ENCODE measurements at regions not wholly inside any gene's neighbourhood (a gene's known extent, or its start where the extent isn't known, plus 50 kb on each side); places are given as distances from the start of the nearest gene placed in this dataset.
"Not testable (repeated sequence)": the region's sequence is repeated elsewhere in the genome, so short reads cannot be mapped to it uniquely, and the experiment has no call there.

DNA sequence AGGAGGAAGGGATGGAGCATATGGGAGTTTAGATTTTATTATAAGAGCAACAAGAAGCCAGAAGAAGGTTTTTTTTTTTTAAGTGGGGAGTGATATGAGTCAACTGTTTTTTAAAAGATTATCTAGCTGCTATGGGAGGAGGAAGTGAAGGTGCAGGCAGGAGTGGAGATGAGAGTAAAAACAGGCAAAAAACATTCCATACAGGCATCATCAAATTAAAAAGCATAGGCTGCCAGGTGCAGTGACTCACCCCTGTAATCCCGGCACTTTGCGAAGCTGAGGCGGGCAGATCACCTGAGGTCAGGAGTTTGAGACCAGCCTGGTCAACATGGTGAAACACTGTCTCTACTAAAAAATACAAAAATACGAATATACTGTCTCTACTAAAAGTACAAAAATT, 368.4 kb upstream of the MTNR1B start:
- Mint-ChIP-seq H3K27ac (no peak overlapping the region), H3K36me3 (no peaks in the 10 kb centered on the region), H3K4me3 (no peak overlapping the region), H3K27me3 (ENCODE audit: low read depth in 2 of 2) (no peaks in the 10 kb centered on the region), H3K9me3 (peaks cover 13% of the 10 kb centered on the region in 2 donors), H3K4me1 (no peaks in the 10 kb centered on the region)
- H3K27ac ChIP-seq (ENCODE audit: low read length): no peak overlapping the region
- no peaks in the 10 kb centered on the region for H3K36me3 ChIP-seq (ENCODE audit: control insufficient read depth, insufficient read depth, low read length)
- DNase-seq: no peak
- intact Hi-C loops (cut with micrococcal nuclease): no loop called here
- WGBS (ENCODE audit: insufficient coverage): 79% methylated on average over 4 of the region's 4 CpGs
- ATAC-seq: no peak
- no peaks in the 10 kb centered on the region for H3K27me3 ChIP-seq (ENCODE audit: control insufficient read depth, insufficient read depth, low read length)
- no peak overlapping the region for H3K4me3 ChIP-seq (ENCODE audit: low read length)
- H3K4me1 ChIP-seq (ENCODE audit: control insufficient read depth, insufficient read depth, low read length): no peaks in the 10 kb centered on the region
- TF ChIP-seq, protein P1, sequence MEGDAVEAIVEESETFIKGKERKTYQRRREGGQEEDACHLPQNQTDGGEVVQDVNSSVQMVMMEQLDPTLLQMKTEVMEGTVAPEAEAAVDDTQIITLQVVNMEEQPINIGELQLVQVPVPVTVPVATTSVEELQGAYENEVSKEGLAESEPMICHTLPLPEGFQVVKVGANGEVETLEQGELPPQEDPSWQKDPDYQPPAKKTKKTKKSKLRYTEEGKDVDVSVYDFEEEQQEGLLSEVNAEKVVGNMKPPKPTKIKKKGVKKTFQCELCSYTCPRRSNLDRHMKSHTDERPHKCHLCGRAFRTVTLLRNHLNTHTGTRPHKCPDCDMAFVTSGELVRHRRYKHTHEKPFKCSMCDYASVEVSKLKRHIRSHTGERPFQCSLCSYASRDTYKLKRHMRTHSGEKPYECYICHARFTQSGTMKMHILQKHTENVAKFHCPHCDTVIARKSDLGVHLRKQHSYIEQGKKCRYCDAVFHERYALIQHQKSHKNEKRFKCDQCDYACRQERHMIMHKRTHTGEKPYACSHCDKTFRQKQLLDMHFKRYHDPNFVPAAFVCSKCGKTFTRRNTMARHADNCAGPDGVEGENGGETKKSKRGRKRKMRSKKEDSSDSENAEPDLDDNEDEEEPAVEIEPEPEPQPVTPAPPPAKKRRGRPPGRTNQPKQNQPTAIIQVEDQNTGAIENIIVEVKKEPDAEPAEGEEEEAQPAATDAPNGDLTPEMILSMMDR (IDR thresholded peaks at IDR 0.05): no peak
- H3K9me3 ChIP-seq (ENCODE audit: control insufficient read depth, insufficient read depth, low read length): no peaks in the 10 kb centered on the region

- ATAC-seq: no peak
- no peak overlapping the region for H3K27ac ChIP-seq (ENCODE audit: low read length)
- no peaks in the 10 kb centered on the region for H3K27me3 ChIP-seq (ENCODE audit: control insufficient read depth, insufficient read depth, low read length)
- H3K9me3 Mint-ChIP-seq: peaks cover 7 to 9% of the 10 kb centered on the region in 2 donors
- no peaks in the 10 kb centered on the region for H3K36me3 Mint-ChIP-seq
- no peaks in the 10 kb centered on the region for H3K4me1 Mint-ChIP-seq
- no peak overlapping the region for H3K4me3 Mint-ChIP-seq
- TF ChIP-seq, protein P1 (IDR thresholded peaks at IDR 0.05): no peak
- H3K4me1 ChIP-seq (ENCODE audit: control insufficient read depth, insufficient read depth, low read length): no peaks in the 10 kb centered on the region
- intact Hi-C loops (cut with micrococcal nuclease): no loop called here
- no peak overlapping the region for H3K4me3 ChIP-seq (ENCODE audit: low read length)
- H3K27me3 Mint-ChIP-seq (ENCODE audit: low read depth in 2 of 2): no peaks in the 10 kb centered on the region
- H3K36me3 ChIP-seq (ENCODE audit: control insufficient read depth, insufficient read depth, low read length): no peaks in the 10 kb centered on the region
- no peak overlapping the region for H3K27ac Mint-ChIP-seq
- WGBS (ENCODE audit: insufficient coverage): 90% methylated on average over 2 of the region's 2 CpGs
- DNase-seq: no peak
- H3K9me3 ChIP-seq (ENCODE audit: control insufficient read depth, insufficient read depth, low read length): no peaks in the 10 kb centered on the region
Observed at GRCh38 chr11:92605667-92606066, 363.8 kb upstream of the MTNR1B start.

DNA sequence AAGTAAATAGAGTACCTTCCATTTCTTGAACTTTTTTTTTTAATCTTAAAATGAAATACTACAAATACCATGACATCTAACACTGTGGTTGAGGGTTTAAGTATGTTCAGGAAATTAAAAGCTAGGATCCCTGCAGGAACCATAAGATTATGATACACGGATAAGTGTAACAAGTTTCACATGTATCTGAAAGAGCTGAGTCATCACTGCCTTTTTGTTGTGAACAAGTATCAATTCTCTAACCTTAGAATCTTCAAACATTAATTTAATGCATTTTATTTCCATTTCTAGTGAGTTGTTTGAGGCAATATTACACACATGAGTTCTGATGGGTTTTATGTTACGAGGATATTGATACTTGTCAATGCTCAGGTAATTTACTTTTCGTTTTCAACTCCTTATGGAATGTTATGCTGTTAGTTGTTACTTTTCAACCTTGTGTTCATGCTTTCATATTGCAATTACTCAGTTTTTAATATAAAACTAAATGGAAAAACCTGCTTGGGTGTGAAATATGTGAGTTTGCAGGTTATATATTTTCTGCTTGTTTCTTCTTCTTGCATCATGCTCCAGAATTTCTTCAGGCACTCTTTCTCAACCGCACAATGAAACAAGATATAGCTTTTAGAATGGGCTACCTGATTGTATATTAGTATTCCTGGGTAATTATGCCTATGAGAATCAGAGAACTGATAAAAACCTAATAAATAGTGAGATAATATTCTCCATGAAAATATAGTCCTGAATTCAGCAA, 361.3 kb upstream of the MTNR1B start:
- no peak overlapping the region for H3K27ac ChIP-seq (ENCODE audit: low read length)
- Mint-ChIP-seq H3K36me3 (no peaks in the 10 kb centered on the region), H3K4me1 (no peaks in the 10 kb centered on the region), H3K27me3 (ENCODE audit: low read depth in 2 of 2) (no peaks in the 10 kb centered on the region), H3K27ac (no peak overlapping the region), H3K4me3 (no peak overlapping the region), H3K9me3 (peaks cover 4 to 5% of the 10 kb centered on the region in 2 donors)
- DNase-seq (no peak), ATAC-seq (no peak)
- WGBS (ENCODE audit: insufficient coverage): no CpG with 5 or more reads among the region's 4 CpGs
- TF ChIP-seq, protein P1 (IDR thresholded peaks at IDR 0.05): no peak
- H3K27me3 ChIP-seq (ENCODE audit: control insufficient read depth, insufficient read depth, low read length): no peaks in the 10 kb centered on the region
- H3K36me3 ChIP-seq (ENCODE audit: control insufficient read depth, insufficient read depth, low read length): no peaks in the 10 kb centered on the region
- H3K4me1 ChIP-seq (ENCODE audit: control insufficient read depth, insufficient read depth, low read length): no peaks in the 10 kb centered on the region
- H3K4me3 ChIP-seq (ENCODE audit: low read length): no peak overlapping the region
- no peaks in the 10 kb centered on the region for H3K9me3 ChIP-seq (ENCODE audit: control insufficient read depth, insufficient read depth, low read length)
- intact Hi-C loops (cut with micrococcal nuclease): no loop called here

GRCh38 chr11:92611157-92611556, 358.3 kb upstream of the MTNR1B start:
- Histone ChIP-seq H3K36me3 (ENCODE audit: control insufficient read depth, insufficient read depth, low read length) (no peaks in the 10 kb centered on the region), H3K4me3 (ENCODE audit: low read length) (no peak overlapping the region), H3K9me3 (ENCODE audit: control insufficient read depth, insufficient read depth, low read length) (no peaks in the 10 kb centered on the region), H3K27ac (ENCODE audit: low read length) (no peak overlapping the region), H3K27me3 (ENCODE audit: control insufficient read depth, insufficient read depth, low read length) (no peaks in the 10 kb centered on the region), H3K4me1 (ENCODE audit: control insufficient read depth, insufficient read depth, low read length) (no peaks in the 10 kb centered on the region)
- intact Hi-C loops (cut with micrococcal nuclease): no loop called here
- DNase-seq (no peak), ATAC-seq (no peak)
- 87% methylated on average over 4 of the region's 4 CpGs for WGBS (ENCODE audit: insufficient coverage)
- no peaks in the 10 kb centered on the region for H3K36me3 Mint-ChIP-seq
- H3K27ac Mint-ChIP-seq: no peak overlapping the region
- H3K27me3 Mint-ChIP-seq (ENCODE audit: low read depth in 2 of 2): no peaks in the 10 kb centered on the region
- peaks cover 0 to 3% of the 10 kb centered on the region in 2 donors for H3K9me3 Mint-ChIP-seq
- no peak overlapping the region for H3K4me3 Mint-ChIP-seq
- TF ChIP-seq, protein P1 (IDR thresholded peaks at IDR 0.05): no peak
- no peaks in the 10 kb centered on the region for H3K4me1 Mint-ChIP-seq

DNA sequence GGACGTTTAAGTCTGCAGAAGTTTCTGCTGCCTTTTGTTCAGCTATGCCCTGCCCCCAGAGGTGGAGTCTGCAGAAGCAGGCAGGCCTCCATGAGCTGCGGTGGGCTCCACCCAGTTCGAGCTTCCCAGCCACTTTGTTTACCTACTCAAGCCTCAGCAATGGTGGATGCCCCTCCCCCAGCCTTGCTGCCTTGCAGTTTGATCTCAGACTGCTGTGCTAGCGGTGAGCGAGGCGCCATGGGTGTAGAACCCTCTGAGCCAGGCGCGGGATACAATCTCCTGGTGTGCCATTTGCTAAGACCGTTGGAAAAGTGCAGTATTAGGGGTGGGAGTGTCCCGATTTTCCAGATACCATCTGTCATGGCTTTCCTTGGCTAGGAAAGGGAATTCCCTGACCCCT, 351.4 kb upstream of the MTNR1B start:
- H3K9me3 ChIP-seq (ENCODE audit: control insufficient read depth, insufficient read depth, low read length); H3K4me3 Mint-ChIP-seq; intact Hi-C loops (cut with micrococcal nuclease); H3K4me1 Mint-ChIP-seq; DNase-seq; ATAC-seq; H3K27ac ChIP-seq (ENCODE audit: low read length); H3K27me3 Mint-ChIP-seq (ENCODE audit: low read depth in 2 of 2); H3K4me1 ChIP-seq (ENCODE audit: control insufficient read depth, insufficient read depth, low read length); H3K27me3 ChIP-seq (ENCODE audit: control insufficient read depth, insufficient read depth, low read length); H3K4me3 ChIP-seq (ENCODE audit: low read length); H3K36me3 Mint-ChIP-seq; H3K36me3 ChIP-seq (ENCODE audit: control insufficient read depth, insufficient read depth, low read length); H3K27ac Mint-ChIP-seq: not testable (repeated sequence)
- H3K9me3 Mint-ChIP-seq: peaks cover 7 to 14% of the 10 kb centered on the region in 2 donors
- WGBS (ENCODE audit: insufficient coverage): 90% methylated on average over 9 of the region's 10 CpGs
